PC-9 (cell line): ENCODE measurements at regions not wholly inside any gene's neighbourhood (a gene's known extent, or its start where the extent isn't known, plus 50 kb on each side); places are given as distances from the start of the nearest gene placed in this dataset.

Source experiments
- BruUV-seq: library from RNA; stranded (reverse); fragments of 400-500 nt; replicated peaks from 2 replicates; lab custom pipeline; 2021; lab: Mats Ljungman, UMichigan
- CTCF ChIA-PET: fragments of 300-600 bp; sonication (Branson Sonifier 250); formaldehyde crosslinking; loops from one replicate; lab custom pipeline; 2022; ENCODE audit warnings: antibody characterized with exemption; lab: Charles Lee
- POLR2A ChIA-PET: fragments of 300-600 bp; sonication (Branson Sonifier 250); formaldehyde crosslinking; loops from one replicate; lab custom pipeline; 2022; ENCODE audit warnings: antibody characterized with exemption; ENCODE audit not compliant: unreplicated experiment; lab: Charles Lee
- DNase-seq, 2 experiments: peaks; one replicate each; pipeline versions ENCODE4 v3.0.0 to v3.0.0-alpha.2; 2015 to 2022; ENCODE audit warnings: mixed read lengths in 1 of 2
- H2AFZ ChIP-seq: fragments of 200-600 bp; sonication (generic); 2 replicates; pipeline ENCODE4 v1.8.1; 2017; ENCODE audit warnings: antibody characterized with exemption
- H3F3A ChIP-seq: fragments of 200-600 bp; sonication (generic); 2 replicates; pipeline ENCODE4 v1.8.1; 2017; ENCODE audit warnings: antibody characterized with exemption, mild to moderate bottlenecking, low read depth; ENCODE audit not compliant: insufficient read depth
- H3K27ac ChIP-seq: fragments of 200-600 bp; sonication (generic); 2 replicates; pipeline ENCODE4 v1.6.1; 2016; ENCODE audit warnings: mixed run types
- H3K27me3 ChIP-seq: fragments of 200-600 bp; sonication (generic); 2 replicates; pipeline ENCODE4 v1.6.1; 2016; ENCODE audit warnings: low read depth, mixed run types; ENCODE audit not compliant: insufficient read depth
- H3K36me3 ChIP-seq: fragments of 200-600 bp; sonication (generic); 2 replicates; pipeline ENCODE4 v1.6.1; 2016; ENCODE audit warnings: low read depth, mixed run types
- H3K4me1 ChIP-seq: fragments of 200-600 bp; sonication (generic); replicated peaks from 2 replicates; pipeline ENCODE4 v1.6.1; 2016; ENCODE audit warnings: mixed run types; ENCODE audit not compliant: insufficient read depth
- H3K4me2 ChIP-seq: fragments of 200-600 bp; sonication (generic); 2 replicates; pipeline ENCODE4 v1.6.1; 2017; ENCODE audit warnings: mixed run types
- H3K4me3 ChIP-seq: fragments of 200-600 bp; sonication (generic); 2 replicates; pipeline ENCODE4 v1.6.1; 2016; ENCODE audit warnings: mixed run types
- H3K79me2 ChIP-seq: fragments of 200-600 bp; sonication (generic); 2 replicates; pipeline ENCODE4 v1.6.1; 2017; ENCODE audit warnings: low read depth, mixed run types
- H3K9me2 ChIP-seq: fragments of 200-600 bp; sonication (generic); 2 replicates; pipeline ENCODE4 v1.8.1; 2017; ENCODE audit warnings: mild to moderate bottlenecking; ENCODE audit not compliant: insufficient read depth
- H3K9me3 ChIP-seq: fragments of 200-600 bp; sonication (generic); 2 replicates; pipeline ENCODE4 v1.8.1; 2016; ENCODE audit warnings: low read depth; ENCODE audit not compliant: insufficient read depth
- H4K20me1 ChIP-seq: fragments of 200-600 bp; sonication (generic); 2 replicates; pipeline ENCODE4 v1.8.1; 2017; ENCODE audit not compliant: insufficient read depth
- EZH2 ChIP-seq: fragments of 200-600 bp; sonication (generic); IDR thresholded peaks from 2 replicates; pipeline ENCODE4 v1.8.0; 2017; ENCODE audit warnings: antibody characterized with exemption, low read depth
- intact Hi-C: fragments of 100-400 bp; cut with micrococcal nuclease; formaldehyde crosslinking; loops from one replicate; pipeline ENCODE4 v1.10.0; 2022; ENCODE audit not compliant: unreplicated experiment
- TF ChIP-seq, protein P1 (sequence below): fragments of 200-600 bp; sonication (generic); conservative IDR thresholded peaks from 2 replicates; pipeline ENCODE4 v1.6.1; 2017; ENCODE audit warnings: mixed run types, antibody characterized with exemption, mild to moderate bottlenecking, moderate library complexity

GRCh38 chr9:88711719-88712118, 176.7 kb downstream of the NXNL2 start:
- no peak overlapping the region for H3K27ac ChIP-seq
- no peak overlapping the region for H2AFZ ChIP-seq
- no peaks in the 10 kb centered on the region for H3K36me3 ChIP-seq
- no peaks in the 10 kb centered on the region for H3K9me2 ChIP-seq
- no TSS peak for BruUV-seq
- no peaks in the 10 kb centered on the region for H3K27me3 ChIP-seq
- peaks cover 4% of the 10 kb centered on the region; the same call in 1 of the 2 replicates for H3K9me3 ChIP-seq
- no peak for DNase-seq
- no peak overlapping the region for H3K4me3 ChIP-seq
- H3K4me2 ChIP-seq = no peak overlapping the region
- POLR2A ChIA-PET = no interaction called here
- H4K20me1 ChIP-seq = no peaks in the 10 kb centered on the region
- H3F3A ChIP-seq = no peaks in the 10 kb centered on the region
- H3K4me1 ChIP-seq = no peaks in the 10 kb centered on the region
- CTCF ChIA-PET = no interaction called here
- intact Hi-C loops = loop anchor here (10.0 kb wide), 1 partner anchor 107 kb away; no protein-coding TSS in a partner anchor
- TF ChIP-seq, protein P1, sequence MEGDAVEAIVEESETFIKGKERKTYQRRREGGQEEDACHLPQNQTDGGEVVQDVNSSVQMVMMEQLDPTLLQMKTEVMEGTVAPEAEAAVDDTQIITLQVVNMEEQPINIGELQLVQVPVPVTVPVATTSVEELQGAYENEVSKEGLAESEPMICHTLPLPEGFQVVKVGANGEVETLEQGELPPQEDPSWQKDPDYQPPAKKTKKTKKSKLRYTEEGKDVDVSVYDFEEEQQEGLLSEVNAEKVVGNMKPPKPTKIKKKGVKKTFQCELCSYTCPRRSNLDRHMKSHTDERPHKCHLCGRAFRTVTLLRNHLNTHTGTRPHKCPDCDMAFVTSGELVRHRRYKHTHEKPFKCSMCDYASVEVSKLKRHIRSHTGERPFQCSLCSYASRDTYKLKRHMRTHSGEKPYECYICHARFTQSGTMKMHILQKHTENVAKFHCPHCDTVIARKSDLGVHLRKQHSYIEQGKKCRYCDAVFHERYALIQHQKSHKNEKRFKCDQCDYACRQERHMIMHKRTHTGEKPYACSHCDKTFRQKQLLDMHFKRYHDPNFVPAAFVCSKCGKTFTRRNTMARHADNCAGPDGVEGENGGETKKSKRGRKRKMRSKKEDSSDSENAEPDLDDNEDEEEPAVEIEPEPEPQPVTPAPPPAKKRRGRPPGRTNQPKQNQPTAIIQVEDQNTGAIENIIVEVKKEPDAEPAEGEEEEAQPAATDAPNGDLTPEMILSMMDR = no peak
- no peak for TF ChIP-seq EZH2
- H3K79me2 ChIP-seq = no peaks in the 10 kb centered on the region

DNA sequence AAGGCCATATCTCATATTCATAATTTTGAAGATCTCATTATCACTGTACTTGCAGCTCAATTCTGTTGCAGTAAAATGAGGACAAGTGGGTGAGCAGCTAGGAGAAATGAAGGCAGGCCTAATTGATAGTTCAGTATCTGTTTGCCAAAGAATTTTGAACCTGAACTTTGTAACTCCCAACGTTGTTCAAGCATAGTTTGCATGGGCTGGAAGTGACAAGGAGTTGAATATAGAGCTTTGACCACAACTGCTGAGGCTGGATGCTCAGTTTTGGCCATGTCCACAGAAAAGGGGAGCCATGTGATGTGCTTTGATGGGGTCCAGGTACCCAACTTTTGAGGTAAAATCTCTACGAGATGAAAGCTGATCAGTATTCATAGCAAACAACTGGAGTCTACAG, 177.5 kb downstream of the NXNL2 start:
- Histone ChIP-seq H3K9me3 (peaks cover 4% of the 10 kb centered on the region; the same call in 1 of the 2 replicates), H3F3A (no peaks in the 10 kb centered on the region), H3K4me3 (no peak overlapping the region), H3K4me2 (no peak overlapping the region), H3K9me2 (no peaks in the 10 kb centered on the region), H3K4me1 (no peaks in the 10 kb centered on the region), H3K36me3 (no peaks in the 10 kb centered on the region), H3K27me3 (no peaks in the 10 kb centered on the region), H2AFZ (no peak overlapping the region), H4K20me1 (no peaks in the 10 kb centered on the region), H3K79me2 (no peaks in the 10 kb centered on the region), H3K27ac (no peak overlapping the region)
- no TSS peak for BruUV-seq
- no peak for DNase-seq
- intact Hi-C loops = loop anchor here (10.0 kb wide), 1 partner anchor 108 kb away; no protein-coding TSS in a partner anchor
- no peak for TF ChIP-seq EZH2
- TF ChIP-seq, protein P1 = no peak
- ChIA-PET CTCF (no interaction called here), POLR2A (no interaction called here)

DNA sequence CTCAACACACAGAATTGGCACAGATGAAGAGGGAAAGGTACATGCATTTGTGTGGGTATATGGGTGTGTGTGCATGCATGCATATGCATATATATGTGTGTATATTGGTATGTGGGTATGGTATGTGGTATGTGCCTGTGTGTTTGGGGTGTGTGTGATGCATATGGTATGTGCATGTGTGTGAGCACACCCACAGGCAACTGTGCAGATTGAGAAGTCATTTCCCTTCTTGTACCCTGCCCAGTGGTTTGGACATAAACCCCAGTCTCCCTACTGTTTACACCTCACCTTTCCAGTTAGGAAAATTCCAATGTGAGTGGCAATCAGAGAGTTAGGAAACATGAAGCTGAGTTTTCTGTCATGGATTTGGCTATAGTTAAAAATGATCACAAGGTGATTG, 178.0 kb downstream of the NXNL2 start:
- H3K4me1 ChIP-seq = no peaks in the 10 kb centered on the region
- H2AFZ ChIP-seq = no peak overlapping the region
- H3K27ac ChIP-seq = no peak overlapping the region
- DNase-seq = no peak
- no peaks in the 10 kb centered on the region for H4K20me1 ChIP-seq
- TF ChIP-seq, protein P1 = no peak
- no peak for TF ChIP-seq EZH2
- ChIA-PET POLR2A (no interaction called here), CTCF (no interaction called here)
- peaks cover 4% of the 10 kb centered on the region; the same call in 1 of the 2 replicates for H3K9me3 ChIP-seq
- H3K9me2 ChIP-seq = no peaks in the 10 kb centered on the region
- H3K4me2 ChIP-seq = no peak overlapping the region
- no peak overlapping the region for H3K4me3 ChIP-seq
- H3F3A ChIP-seq = no peaks in the 10 kb centered on the region
- H3K36me3 ChIP-seq = no peaks in the 10 kb centered on the region
- intact Hi-C loops = loop anchor here (10.0 kb wide), 1 partner anchor 108 kb away; no protein-coding TSS in a partner anchor
- no peaks in the 10 kb centered on the region for H3K27me3 ChIP-seq
- no TSS peak for BruUV-seq
- H3K79me2 ChIP-seq = no peaks in the 10 kb centered on the region
